GM12873 (cell line): ENCODE measurements at regions not wholly inside any gene's neighbourhood (a gene's known extent, or its start where the extent isn't known, plus 50 kb on each side); places are given as distances from the start of the nearest gene placed in this dataset.
A peak's percentile ranks its signal among the peaks of the same experiment; 100 is the strongest.

Experiments
- TF ChIP-seq, protein P1 (sequence below): IDR thresholded peaks from 2 replicates; pipeline ENCODE4 v1.5.1; 2012; ENCODE audit warnings: low read depth, mild to moderate bottlenecking, moderate library complexity, low read length, control low read depth; ENCODE audit not compliant: insufficient read depth; ENCODE audit errors: missing control alignments

DNA sequence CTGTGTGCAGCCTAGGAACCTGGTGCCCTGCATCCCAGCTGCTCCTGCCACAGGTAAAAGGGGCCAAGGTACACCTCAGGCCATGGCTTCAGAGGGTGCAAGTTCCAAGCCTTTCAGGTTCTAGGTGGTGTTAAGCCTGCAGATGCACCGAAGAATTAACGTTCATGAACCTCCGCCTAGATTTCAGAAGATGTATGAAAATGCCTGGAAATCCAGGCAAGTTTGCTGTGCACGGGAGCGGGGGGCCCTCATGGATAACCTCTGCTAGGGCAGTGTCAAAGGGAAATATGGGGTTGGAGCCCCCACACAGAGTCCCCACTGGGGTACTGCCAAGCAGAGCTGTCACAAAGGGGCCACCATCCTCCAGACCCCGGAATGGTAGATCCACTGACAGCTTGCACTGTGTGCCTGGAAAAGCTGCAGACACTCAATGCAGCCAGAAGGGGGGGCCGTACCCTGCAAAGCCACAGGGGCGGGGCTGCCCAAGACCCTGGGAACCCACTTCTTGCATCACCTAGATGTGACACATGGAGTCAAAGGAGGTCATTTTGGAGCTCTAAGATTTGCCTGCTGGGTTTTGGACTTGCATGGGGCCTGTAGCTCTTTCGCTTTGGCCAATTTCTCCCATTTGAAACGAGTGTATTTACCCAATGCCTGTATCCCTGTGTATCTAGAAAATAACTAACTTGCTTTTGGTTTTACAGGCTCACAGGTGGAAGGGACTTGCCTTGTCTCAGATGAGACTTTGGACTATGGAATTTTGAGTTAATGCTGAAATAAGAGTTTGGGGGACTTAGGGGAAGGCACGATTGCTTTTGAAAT lies 145.2 kb upstream of the C1QTNF3 start:
- TF ChIP-seq, protein P1, sequence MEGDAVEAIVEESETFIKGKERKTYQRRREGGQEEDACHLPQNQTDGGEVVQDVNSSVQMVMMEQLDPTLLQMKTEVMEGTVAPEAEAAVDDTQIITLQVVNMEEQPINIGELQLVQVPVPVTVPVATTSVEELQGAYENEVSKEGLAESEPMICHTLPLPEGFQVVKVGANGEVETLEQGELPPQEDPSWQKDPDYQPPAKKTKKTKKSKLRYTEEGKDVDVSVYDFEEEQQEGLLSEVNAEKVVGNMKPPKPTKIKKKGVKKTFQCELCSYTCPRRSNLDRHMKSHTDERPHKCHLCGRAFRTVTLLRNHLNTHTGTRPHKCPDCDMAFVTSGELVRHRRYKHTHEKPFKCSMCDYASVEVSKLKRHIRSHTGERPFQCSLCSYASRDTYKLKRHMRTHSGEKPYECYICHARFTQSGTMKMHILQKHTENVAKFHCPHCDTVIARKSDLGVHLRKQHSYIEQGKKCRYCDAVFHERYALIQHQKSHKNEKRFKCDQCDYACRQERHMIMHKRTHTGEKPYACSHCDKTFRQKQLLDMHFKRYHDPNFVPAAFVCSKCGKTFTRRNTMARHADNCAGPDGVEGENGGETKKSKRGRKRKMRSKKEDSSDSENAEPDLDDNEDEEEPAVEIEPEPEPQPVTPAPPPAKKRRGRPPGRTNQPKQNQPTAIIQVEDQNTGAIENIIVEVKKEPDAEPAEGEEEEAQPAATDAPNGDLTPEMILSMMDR, result peak; percentile 52

DNA sequence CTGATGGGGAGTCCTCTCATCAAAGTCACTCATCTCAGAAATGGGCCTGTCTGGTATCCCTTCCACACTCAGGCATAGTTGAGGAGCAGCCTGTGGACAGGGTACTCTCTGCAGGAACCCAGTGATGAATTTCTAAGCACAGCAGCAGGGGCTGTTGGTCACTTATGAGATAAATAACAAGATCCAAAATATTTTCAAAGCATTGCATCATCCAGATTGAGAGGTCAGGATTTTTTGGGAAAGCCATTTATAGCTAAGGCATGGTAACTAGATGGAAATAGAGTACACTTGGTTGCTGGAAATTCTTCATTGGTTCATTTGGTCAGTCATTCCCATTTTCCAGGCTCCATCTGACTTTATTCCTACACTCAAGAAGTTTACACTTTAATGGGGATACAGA lies 246.8 kb upstream of the RAI14 start:
- TF ChIP-seq, protein P1, result no peak

DNA sequence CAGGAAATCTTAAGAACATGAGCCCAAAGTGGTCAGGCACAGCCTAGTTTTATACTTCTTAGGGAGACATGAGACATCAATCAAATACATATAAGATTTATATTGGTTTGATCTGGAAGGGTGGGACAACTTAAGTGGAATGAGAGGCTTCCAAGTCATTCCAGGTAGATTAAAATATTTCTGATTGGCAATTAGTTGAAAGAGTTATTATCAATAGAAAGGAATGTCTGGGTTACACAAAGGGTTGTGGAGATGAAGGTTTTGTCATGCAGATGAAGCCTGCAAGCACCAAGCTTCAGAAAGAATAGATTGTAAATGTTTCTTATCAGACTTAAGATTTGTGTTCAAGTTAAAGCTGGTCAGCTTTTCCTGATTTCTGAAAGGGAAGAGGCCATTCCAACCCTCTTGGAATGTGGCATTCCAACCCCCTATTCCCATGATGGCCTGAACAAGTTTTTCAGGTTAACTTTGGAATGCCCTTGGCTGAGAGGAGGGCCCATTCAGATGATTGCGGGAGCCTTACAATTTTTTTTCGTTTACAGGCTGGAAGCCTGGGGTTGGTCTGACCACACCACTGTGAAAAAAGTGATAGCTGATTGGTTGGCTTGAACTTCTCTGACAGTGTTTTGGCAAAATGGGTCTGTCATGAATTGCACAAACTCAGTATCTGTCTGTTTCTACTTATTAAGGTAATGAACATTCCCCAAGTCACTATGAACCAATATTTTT lies 245.6 kb upstream of the RAI14 start:
- TF ChIP-seq, protein P1, result no peak

DNA sequence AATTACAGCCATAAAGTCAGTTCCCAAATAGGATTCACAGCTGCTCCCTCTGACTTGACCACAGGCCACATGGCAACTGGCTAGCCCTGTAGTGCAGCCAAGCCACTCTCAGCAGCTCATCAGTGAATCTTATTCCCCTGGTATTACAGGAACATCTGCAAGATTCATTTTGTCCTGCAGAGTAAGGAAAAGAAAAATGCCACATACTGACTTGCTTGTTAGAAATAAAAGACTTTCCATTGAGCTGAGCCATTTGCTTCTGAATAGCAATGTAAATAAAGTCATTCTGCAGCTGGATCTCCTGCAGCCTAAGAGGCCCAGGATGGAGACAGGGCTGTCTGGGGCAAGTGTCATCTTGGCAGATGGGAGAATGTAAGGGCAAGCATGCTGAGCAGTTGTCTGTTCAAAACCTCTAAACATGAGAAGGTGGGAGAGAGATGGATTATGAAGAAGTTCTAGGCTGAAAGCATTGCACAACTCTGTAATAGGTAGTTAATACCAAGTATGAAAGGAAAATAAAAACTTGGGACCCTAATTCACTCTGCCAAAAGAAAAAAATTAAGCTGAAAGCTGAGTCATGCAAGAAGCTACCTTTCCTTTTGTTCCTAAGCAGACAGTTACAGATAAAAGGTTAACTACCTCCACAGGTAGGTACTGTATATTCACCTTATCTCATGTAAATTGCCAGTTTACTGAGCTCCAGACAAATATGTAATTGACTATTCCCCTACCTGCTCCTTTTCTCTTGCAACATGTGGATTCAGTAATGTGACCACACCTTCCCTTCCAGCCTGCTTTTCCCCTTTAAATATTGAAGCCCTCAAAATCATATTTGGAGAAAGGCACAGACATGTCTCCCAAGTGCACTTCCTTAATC lies 244.4 kb upstream of the RAI14 start:
- TF ChIP-seq, protein P1, result no peak

DNA sequence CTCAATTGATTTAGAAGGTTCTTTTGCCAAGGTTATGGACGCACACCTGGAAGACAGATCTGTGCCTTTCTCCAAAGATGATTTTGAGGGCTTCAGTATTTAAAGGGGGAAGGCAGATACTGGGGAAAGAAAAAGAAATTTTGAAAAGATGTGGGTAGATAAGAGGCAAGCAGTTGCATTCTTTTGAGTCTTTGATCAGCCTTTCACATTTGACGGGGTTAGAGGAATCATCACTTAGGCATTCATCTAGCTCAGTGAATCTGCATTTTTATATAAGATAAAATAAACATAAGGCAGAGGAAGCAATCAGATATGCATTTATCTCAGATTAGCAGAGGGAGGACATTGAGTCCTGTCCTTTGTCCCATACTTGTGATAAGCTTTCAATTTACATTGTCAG lies 243.4 kb upstream of the RAI14 start:
- TF ChIP-seq, protein P1, result no peak

DNA sequence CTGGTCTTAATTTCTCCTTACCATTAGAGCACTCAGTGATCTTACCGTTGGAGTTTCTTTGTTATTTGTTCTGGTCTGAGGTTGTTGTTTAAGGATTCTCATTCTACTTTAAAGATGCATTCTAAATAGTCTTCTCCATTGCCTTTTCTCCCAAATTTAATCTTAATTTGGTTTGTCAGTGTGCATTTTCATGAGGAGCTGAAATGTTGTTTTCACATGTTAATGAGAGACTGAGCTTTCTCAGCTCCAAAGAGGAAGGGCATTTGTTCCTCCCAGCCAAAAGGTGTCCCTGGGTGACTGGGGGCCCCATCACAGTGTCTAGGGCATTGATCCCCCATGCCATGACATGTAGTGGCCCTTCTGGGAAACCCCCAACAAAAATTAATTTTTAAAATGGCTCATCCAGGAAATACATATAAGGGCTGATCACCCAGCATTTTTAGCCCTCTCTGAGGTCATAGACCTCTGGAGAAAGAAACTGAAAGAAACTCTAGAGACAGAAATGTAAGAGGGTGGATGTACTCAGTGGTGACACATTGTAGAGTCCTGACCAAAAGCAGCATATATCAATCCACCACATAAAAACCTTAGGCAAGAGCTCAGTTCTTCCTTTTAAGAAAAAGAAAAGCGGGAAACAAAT lies 240.4 kb upstream of the RAI14 start:
- TF ChIP-seq, protein P1, result no peak
